Parathyroid adenoma (tissue), 2 donors: ENCODE measurements at regions not wholly inside any gene's neighbourhood (a gene's known extent, or its start where the extent isn't known, plus 50 kb on each side); places are given as distances from the start of the nearest gene placed in this dataset.

Experiments used
- H2AFZ ChIP-seq: fragments of 300-600 bp; sonication (generic); one replicate; pipeline ENCODE4 v1.7.0; 2017; ENCODE audit warnings: antibody characterized with exemption, mild to moderate bottlenecking
- H3K27ac ChIP-seq: fragments of 300-600 bp; sonication (generic); one replicate; pipeline ENCODE4 v1.7.0; 2017
- H3K27me3 ChIP-seq: fragments of 300-600 bp; sonication (generic); one replicate; pipeline ENCODE4 v1.7.0; 2017; ENCODE audit warnings: low read length; ENCODE audit not compliant: control insufficient read depth, insufficient read depth
- H3K36me3 ChIP-seq: fragments of 300-600 bp; sonication (generic); one replicate; pipeline ENCODE4 v1.7.0; 2017; ENCODE audit warnings: low read length; ENCODE audit not compliant: control insufficient read depth, insufficient read depth
- H3K4me1 ChIP-seq: fragments of 300-600 bp; sonication (generic); one replicate; pipeline ENCODE4 v1.7.0; 2017; ENCODE audit warnings: control low read depth
- H3K4me2 ChIP-seq: fragments of 300-600 bp; sonication (generic); one replicate; pipeline ENCODE4 v1.7.0; 2017; ENCODE audit warnings: low read length
- H3K4me3 ChIP-seq: fragments of 300-600 bp; sonication (generic); one replicate; pipeline ENCODE4 v1.7.0; 2017; ENCODE audit warnings: low read depth, low read length
- H3K79me2 ChIP-seq: fragments of 300-600 bp; sonication (generic); one replicate; pipeline ENCODE4 v1.7.0; 2017; ENCODE audit warnings: control low read depth
- H3K9ac ChIP-seq: fragments of 300-600 bp; sonication (generic); one replicate; pipeline ENCODE4 v1.7.0; 2017; ENCODE audit warnings: mild to moderate bottlenecking
- H3K9me3 ChIP-seq: fragments of 300-600 bp; sonication (generic); one replicate; pipeline ENCODE4 v1.7.0; 2017; ENCODE audit warnings: low read length; ENCODE audit not compliant: control insufficient read depth
- TF ChIP-seq, protein P1 (sequence below): fragments of 300-600 bp; sonication (generic); IDR thresholded peaks from one replicate; pipeline ENCODE4 v1.7.0; 2017; ENCODE audit warnings: antibody characterized with exemption, mild to moderate bottlenecking
- donor health status: primary hyperparathyroidism.

DNA sequence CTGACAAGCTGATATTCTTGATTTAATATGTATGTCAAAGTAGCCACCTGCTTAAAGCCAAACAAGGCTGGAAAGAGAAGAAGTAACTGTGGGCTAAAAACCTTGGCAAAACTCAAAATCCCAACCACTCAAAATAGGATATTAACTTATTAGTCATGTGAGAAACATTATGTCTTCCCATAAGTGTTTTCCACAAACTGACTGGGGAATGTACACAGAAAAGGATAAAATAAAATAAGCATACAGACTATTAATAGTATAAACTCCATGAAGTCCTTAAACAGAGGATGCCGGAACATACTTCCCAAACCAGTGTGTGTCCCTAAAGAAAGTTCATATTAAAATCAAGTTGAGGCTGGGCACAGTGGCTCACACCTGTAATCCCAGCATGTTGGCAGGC, 263.7 kb upstream of the THBS1 start:
- no peak overlapping the region for H3K27ac ChIP-seq

DNA sequence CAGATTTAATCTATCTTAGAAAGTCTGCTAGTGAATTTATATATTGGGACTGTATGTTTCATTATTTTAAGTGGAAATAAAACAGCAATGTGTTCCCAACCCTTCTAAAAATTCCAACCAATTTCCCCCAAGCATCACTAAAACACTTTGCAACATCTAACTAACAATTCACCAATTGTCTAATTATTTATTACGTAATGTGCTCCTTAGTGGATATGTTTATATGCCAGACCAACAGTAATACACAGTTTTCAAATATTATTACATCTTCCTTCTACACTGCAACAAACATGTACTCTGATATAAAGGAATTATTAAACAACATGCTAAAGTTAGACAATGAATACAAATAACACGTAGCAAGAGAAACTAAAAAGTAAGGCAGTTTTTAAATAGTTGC, 262.6 kb upstream of the THBS1 start:
- H3K36me3 ChIP-seq = no peaks in the 10 kb centered on the region
- no peak overlapping the region for H3K27ac ChIP-seq
- TF ChIP-seq, protein P1, sequence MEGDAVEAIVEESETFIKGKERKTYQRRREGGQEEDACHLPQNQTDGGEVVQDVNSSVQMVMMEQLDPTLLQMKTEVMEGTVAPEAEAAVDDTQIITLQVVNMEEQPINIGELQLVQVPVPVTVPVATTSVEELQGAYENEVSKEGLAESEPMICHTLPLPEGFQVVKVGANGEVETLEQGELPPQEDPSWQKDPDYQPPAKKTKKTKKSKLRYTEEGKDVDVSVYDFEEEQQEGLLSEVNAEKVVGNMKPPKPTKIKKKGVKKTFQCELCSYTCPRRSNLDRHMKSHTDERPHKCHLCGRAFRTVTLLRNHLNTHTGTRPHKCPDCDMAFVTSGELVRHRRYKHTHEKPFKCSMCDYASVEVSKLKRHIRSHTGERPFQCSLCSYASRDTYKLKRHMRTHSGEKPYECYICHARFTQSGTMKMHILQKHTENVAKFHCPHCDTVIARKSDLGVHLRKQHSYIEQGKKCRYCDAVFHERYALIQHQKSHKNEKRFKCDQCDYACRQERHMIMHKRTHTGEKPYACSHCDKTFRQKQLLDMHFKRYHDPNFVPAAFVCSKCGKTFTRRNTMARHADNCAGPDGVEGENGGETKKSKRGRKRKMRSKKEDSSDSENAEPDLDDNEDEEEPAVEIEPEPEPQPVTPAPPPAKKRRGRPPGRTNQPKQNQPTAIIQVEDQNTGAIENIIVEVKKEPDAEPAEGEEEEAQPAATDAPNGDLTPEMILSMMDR = no peak
- no peak overlapping the region for H3K4me2 ChIP-seq
- no peaks in the 10 kb centered on the region for H3K79me2 ChIP-seq
- H2AFZ ChIP-seq = no peak overlapping the region
- no peak overlapping the region for H3K4me3 ChIP-seq
- H3K9ac ChIP-seq = no peak overlapping the region
- no peaks in the 10 kb centered on the region for H3K9me3 ChIP-seq
- no peaks in the 10 kb centered on the region for H3K4me1 ChIP-seq
- no peaks in the 10 kb centered on the region for H3K27me3 ChIP-seq

More for the DNA sequence above, 263.7 kb upstream of the THBS1 start:
- H3K4me1 ChIP-seq = no peaks in the 10 kb centered on the region
- H3K9me3 ChIP-seq = no peaks in the 10 kb centered on the region
- H3K36me3 ChIP-seq = no peaks in the 10 kb centered on the region
- H3K4me2 ChIP-seq = no peak overlapping the region
- TF ChIP-seq, protein P1 = no peak
- no peak overlapping the region for H2AFZ ChIP-seq
- H3K4me3 ChIP-seq = no peak overlapping the region
- no peaks in the 10 kb centered on the region for H3K27me3 ChIP-seq
- no peaks in the 10 kb centered on the region for H3K79me2 ChIP-seq
- no peak overlapping the region for H3K9ac ChIP-seq

DNA sequence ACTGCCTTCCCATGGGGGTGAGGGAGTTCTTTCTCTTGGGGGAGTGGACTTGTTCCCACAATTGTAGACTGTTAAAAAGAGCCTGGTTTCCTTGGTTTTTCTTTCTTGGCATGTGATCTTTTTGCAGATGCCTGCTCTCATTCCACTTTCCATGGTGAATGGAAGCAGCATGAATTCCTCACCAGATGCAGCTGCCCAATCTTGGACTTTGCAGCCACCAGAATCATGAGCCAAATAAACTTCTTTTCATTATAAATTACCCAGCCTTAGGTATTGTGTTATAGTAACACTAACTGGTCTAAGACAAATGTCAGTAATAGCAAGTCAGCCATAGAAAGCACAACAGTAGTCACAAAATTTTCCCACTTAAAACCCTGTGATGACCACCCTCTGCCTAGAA, 260.5 kb upstream of the THBS1 start:
- no peaks in the 10 kb centered on the region for H3K36me3 ChIP-seq
- no peaks in the 10 kb centered on the region for H3K27me3 ChIP-seq
- H2AFZ ChIP-seq = no peak overlapping the region
- H3K4me1 ChIP-seq = no peaks in the 10 kb centered on the region
- H3K79me2 ChIP-seq = no peaks in the 10 kb centered on the region
- no peak overlapping the region for H3K4me2 ChIP-seq
- no peak overlapping the region for H3K27ac ChIP-seq
- no peaks in the 10 kb centered on the region for H3K9me3 ChIP-seq
- no peak overlapping the region for H3K4me3 ChIP-seq
- H3K9ac ChIP-seq = no peak overlapping the region
- TF ChIP-seq, protein P1 = no peak

DNA sequence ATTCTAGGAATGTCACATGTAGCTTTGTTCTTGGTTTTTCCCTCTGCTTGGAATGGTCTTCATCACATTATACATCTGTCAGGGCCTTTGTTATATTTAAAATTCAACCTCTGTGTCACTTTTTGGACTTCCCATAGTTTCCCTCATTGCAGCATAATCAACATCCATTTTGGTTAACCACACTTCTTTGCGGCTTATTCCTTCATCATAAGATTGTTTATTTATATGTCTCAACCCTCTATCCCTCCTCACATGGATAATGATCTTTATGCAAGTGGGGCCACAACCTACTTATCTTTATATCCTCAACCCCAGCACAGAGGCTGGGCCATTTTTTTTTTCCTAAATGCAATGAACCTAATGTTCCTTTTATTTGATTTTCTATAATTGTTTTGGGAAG, 260.0 kb upstream of the THBS1 start:
- no peaks in the 10 kb centered on the region for H3K9me3 ChIP-seq
- no peaks in the 10 kb centered on the region for H3K79me2 ChIP-seq

DNA sequence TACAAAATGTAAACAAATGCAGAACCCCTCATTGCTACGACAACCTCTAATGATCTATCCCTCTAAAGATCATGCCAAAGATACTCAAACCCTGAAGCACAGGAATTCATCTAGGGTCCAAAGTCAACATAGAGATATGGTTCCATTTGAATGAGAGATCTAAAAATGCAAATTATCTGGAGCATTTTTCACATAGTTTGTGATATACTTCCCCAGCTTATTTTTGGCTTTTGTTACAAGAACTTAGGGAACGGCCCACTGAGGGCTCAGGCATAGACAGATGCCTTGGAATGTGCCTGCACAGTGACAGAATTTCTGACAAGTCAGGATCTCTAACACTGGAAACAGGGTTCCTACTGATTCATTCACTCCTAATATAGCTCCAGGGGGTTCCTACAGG, 258.9 kb upstream of the THBS1 start:
- Histone ChIP-seq H3K36me3 (no peaks in the 10 kb centered on the region), H3K4me3 (no peak overlapping the region), H3K27ac (no peak overlapping the region), H3K4me1 (no peaks in the 10 kb centered on the region), H3K27me3 (no peaks in the 10 kb centered on the region), H3K4me2 (no peak overlapping the region), H3K9ac (no peak overlapping the region), H3K79me2 (no peaks in the 10 kb centered on the region), H3K9me3 (no peaks in the 10 kb centered on the region), H2AFZ (no peak overlapping the region)
- TF ChIP-seq, protein P1 = no peak

More for the DNA sequence above, 260.0 kb upstream of the THBS1 start:
- TF ChIP-seq, protein P1 = no peak
- H3K4me2 ChIP-seq = no peak overlapping the region
- no peak overlapping the region for H2AFZ ChIP-seq
- H3K27ac ChIP-seq = no peak overlapping the region
- no peaks in the 10 kb centered on the region for H3K27me3 ChIP-seq
- H3K36me3 ChIP-seq = no peaks in the 10 kb centered on the region
- H3K4me1 ChIP-seq = no peaks in the 10 kb centered on the region
- no peak overlapping the region for H3K9ac ChIP-seq
- H3K4me3 ChIP-seq = no peak overlapping the region
